GM12865 (cell line): ENCODE measurements at regions not wholly inside any gene's neighbourhood (a gene's known extent, or its start where the extent isn't known, plus 50 kb on each side); places are given as distances from the start of the nearest gene placed in this dataset.
"Not testable (repeated sequence)": the region's sequence is repeated elsewhere in the genome, so short reads cannot be mapped to it uniquely, and the experiment has no call there.

Experiments
- DNase-seq: peaks from one replicate; pipeline ENCODE4 v3.0.0; 2010; ENCODE audit warnings: low read depth
- H3K4me3 ChIP-seq: 2 replicates; pipeline ENCODE4 v1.5.1; 2011; ENCODE audit warnings: mild to moderate bottlenecking, low read depth, low read length, control low read depth
- CTCF ChIP-seq: IDR thresholded peaks from 2 replicates; pipeline ENCODE4 v1.5.1; 2011; ENCODE audit warnings: low read length, control low read depth, low read depth, inconsistent platforms; ENCODE audit not compliant: insufficient read depth; ENCODE audit errors: missing control alignments

DNA sequence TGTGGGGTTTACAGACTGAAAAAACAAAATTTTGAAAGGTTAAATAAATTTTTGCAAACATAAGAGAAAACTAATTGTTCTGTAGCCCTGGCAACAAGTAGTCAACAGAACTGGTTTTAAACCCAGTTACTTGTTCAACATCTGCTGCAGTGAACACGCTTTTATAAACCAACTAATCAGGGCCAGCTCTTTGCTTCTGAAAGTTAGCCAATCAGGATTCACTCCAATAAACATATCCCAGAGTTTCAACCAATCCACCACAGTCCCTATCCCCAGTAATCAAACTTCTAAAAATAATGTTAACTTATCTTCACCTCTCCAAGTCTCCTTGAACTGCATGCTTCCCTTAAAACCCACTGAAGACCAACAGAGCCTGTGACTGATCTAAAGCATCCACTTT, 306.6 kb downstream of the CTH start:
- no peak for TF ChIP-seq CTCF
- DNase-seq: no peak
- no peak overlapping the region for H3K4me3 ChIP-seq

DNA sequence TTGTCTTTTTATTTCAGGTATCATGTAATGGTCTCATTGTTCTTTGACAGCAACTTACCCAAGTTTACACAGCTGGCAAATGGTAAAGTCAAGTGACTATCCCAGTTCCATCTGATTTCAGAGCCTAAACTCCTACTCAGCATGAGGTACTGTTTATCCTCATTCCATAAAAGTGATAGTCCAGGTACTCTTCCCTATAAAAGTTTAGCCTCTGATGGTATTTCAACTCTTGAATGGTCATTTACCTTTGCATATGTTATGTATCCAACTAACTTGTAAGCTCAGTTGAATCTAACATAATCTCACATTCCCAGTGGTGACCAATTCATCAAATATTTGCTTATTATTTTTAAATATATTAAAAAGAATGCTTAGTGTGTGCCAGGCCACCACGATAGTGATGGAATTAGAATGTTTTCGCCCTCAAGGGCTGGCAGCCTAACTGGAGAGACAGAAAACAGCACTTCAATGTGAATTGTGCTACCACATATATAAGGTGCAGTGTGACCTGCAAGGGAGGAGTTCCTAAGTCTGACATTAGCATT, 307.1 kb downstream of the CTH start:
- no peak for DNase-seq
- no peak overlapping the region for H3K4me3 ChIP-seq
- no peak for TF ChIP-seq CTCF

GRCh38 chr1:70719154-70719553, 308.1 kb downstream of the CTH start:
- DNase-seq: no peak
- no peak overlapping the region for H3K4me3 ChIP-seq
- TF ChIP-seq CTCF: no peak

GRCh38 chr1:70720109-70720508, 309.0 kb downstream of the CTH start:
- no peak for TF ChIP-seq CTCF
- H3K4me3 ChIP-seq: no peak overlapping the region
- no peak for DNase-seq

DNA sequence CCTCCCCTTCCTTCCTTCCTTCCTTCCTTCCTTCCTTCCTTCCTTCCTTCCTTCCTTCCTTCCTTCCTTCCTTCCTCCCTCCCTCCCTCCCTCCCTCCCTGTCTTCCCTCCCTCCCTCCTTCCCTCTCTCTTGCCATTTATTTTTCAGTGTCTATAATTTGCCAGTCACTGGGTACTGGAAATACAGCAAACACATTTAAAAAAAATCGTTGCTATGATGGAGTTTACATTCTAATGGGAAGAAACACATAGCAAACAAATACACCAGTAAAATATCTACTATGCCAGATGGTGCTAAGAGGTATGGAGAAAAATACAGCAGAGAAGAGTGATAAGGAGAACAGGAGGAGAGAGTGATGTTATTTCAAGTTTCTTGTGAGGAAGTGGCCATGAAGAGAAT, 309.5 kb downstream of the CTH start:
- H3K4me3 ChIP-seq: no peak overlapping the region
- DNase-seq: no peak
- no peak for TF ChIP-seq CTCF

DNA sequence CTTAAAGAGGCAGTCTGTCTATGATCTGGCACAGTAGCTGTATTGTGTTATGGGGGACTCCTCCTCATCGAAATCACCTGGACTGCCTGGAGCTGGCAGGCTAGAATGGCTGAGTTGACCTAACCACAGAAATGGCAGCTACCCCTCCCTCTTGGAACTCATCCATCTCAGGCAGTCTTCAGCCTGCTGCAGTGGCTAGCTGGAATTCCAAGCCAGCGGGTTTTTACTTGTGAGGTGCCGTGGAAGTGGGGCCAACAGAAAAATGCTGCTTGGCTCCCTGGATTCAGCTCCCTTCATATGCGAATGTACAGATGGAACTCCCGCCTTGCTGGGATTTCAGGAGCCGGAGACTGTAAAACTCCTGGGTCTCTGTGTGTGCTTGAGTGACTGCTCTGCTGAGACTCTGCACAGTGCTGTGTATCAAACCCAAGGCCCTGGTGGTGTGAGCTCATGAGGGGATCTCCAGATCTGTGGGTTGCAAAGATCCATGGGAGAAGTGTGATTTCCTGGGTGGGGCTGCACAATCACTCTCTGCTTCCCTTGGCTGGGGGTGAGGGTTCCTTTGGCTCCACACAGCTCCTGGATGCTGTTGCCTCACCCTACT, 316.9 kb downstream of the CTH start:
- no peak overlapping the region for H3K4me3 ChIP-seq
- DNase-seq: no peak
- no peak for TF ChIP-seq CTCF

- not testable (repeated sequence) for H3K4me3 ChIP-seq
Observed at GRCh38 chr1:70736518-70736917, 311.1 kb downstream of the PTGER3 start.

More at GRCh38 chr1:70736518-70736917, 311.1 kb downstream of the PTGER3 start:
- DNase-seq: not testable (repeated sequence)
